ENCODE measurements at regions not wholly inside any gene's neighbourhood (a gene's known extent, or its start where the extent isn't known, plus 50 kb on each side); places are given as distances from the start of the nearest gene placed in this dataset.
A peak's percentile ranks its signal among the peaks of the same experiment; 100 is the strongest.

GRCh38 chr1:48070396-48070750 lies 73.2 kb upstream of the TRABD2B start:
- no peak for TF ChIP-seq CTCF (IDR thresholded peaks at IDR 0.05)

- no peak for TF ChIP-seq CTCF (IDR thresholded peaks at IDR 0.05)
These were observed 72.6 kb upstream of the TRABD2B start for GRCh38 chr1:48069662-48070395.

- no peak for TF ChIP-seq CTCF (IDR thresholded peaks at IDR 0.05)
These were observed 71.0 kb upstream of the TRABD2B start for GRCh38 chr1:48068206-48068605.

GRCh38 chr1:48066936-48067335 lies 69.8 kb upstream of the TRABD2B start:
- no peak for TF ChIP-seq CTCF (IDR thresholded peaks at IDR 0.05)

- TF ChIP-seq CTCF (IDR thresholded peaks at IDR 0.05), result no peak
These were observed 65.2 kb upstream of the TRABD2B start for GRCh38 chr1:48062353-48062752.

GRCh38 chr1:48061162-48062136 lies 64.3 kb upstream of the TRABD2B start:
- TF ChIP-seq CTCF (IDR thresholded peaks at IDR 0.05), result peak; percentile 70

GRCh38 chr1:48059289-48059688 lies 62.1 kb upstream of the TRABD2B start:
- no peak for TF ChIP-seq CTCF (IDR thresholded peaks at IDR 0.05)
